GM18499 (cell line): ENCODE measurements at regions not wholly inside any gene's neighbourhood (a gene's known extent, or its start where the extent isn't known, plus 50 kb on each side); places are given as distances from the start of the nearest gene placed in this dataset.

ENCODE experiments used
- ATAC-seq: cut with Tn5 transposase; IDR thresholded peaks from one replicate; pipeline ENCODE4 v1.9.1; 2021; ENCODE audit warnings: moderate number of reproducible peaks; ENCODE audit not compliant: insufficient read depth, unreplicated experiment

GRCh38 chr5:158180407-158180806 is 321.5 kb upstream of the CLINT1 start:
- ATAC-seq, result no peak

GRCh38 chr5:158179271-158179670 is 320.3 kb upstream of the CLINT1 start:
- no peak for ATAC-seq

- no peak for ATAC-seq
These were observed 319.6 kb upstream of the CLINT1 start for GRCh38 chr5:158178535-158178934.

DNA sequence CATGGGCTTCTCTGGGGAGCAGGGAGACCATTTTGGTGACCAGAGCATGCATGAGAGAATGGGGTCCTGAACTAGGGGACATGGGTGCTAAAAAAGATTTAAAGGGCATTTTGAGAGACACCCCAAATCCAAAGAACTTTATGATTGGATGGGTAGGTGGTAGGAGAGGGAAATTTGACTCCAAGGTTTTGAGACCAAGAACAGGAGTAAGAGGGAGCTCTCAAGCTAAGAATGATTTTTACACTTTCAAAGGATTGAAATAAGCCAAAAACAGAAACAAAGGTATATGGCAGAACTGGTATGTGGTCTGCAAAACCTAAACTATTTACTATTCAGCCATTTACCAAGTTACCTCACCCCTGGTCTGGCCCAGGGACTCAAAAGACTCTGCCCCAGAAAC is 318.2 kb upstream of the CLINT1 start:
- no peak for ATAC-seq

GRCh38 chr5:158175934-158176481 is 317.1 kb upstream of the CLINT1 start:
- ATAC-seq, result no peak

- ATAC-seq, result no peak
These were observed 316.2 kb upstream of the CLINT1 start for GRCh38 chr5:158174918-158175851.

DNA sequence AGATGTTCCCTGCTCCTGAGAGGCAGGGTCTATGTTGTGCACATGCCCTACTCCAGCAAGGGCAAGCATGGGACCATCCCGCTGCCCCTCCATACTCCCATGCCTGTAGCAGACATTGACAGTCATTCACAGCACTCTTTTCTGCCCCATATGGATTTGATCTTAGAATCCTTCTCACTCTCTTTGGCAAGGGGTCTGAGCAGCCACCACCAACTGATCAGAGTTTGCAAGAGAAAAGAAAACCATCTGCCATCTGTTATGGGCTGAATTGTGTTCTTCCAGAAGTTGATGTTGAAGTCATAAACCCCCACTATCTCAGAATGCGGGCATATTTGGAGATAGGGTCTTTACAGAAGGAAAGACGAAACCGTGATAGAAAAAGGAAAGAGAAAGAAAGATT is 315.1 kb upstream of the CLINT1 start:
- ATAC-seq, result no peak

DNA sequence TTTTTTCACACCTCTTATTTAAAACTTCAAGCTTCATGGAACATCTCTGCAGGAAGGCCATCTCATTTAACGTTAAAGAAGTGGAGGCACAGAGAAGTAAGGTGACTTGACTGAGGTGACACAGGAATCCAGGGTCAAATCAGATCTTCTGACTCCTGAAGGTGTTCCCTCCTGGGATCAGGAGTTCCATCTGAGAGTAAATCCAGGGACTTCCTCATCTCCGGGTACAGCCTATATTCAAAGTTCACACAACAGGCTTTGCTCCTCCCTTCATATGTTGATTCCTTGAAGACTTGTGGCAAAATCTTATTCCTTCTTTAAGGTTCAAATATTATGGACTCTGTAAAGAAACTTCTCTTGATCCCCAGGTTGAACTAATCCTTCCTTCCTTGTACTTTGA is 313.1 kb upstream of the CLINT1 start:
- ATAC-seq, result no peak

- no peak for ATAC-seq
These were observed 311.6 kb upstream of the CLINT1 start for GRCh38 chr5:158170534-158170933.

DNA sequence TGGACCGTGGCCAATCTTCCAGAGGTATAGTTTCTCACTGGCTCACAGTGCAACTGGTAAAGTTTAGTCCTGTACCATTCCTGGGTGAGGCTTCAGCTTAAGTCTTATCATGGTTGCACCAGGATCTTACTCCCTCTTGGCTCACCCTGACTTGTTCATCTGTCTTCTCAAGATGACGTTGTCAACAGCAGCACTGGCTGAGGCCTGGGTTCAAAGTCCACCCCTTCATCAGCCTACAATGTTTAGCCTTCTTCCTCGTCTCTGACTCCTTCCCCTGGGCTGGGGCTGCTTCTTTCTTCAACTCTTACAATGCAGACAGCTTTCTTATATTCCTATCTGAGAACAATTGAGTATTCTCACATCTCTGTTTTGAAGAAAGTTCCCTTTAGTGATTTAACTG is 311.1 kb upstream of the CLINT1 start:
- no peak for ATAC-seq

- no peak for ATAC-seq
These were observed 307.5 kb upstream of the CLINT1 start for GRCh38 chr5:158166424-158166823.

GRCh38 chr5:158165647-158166046 is 306.7 kb upstream of the CLINT1 start:
- ATAC-seq, result no peak

DNA sequence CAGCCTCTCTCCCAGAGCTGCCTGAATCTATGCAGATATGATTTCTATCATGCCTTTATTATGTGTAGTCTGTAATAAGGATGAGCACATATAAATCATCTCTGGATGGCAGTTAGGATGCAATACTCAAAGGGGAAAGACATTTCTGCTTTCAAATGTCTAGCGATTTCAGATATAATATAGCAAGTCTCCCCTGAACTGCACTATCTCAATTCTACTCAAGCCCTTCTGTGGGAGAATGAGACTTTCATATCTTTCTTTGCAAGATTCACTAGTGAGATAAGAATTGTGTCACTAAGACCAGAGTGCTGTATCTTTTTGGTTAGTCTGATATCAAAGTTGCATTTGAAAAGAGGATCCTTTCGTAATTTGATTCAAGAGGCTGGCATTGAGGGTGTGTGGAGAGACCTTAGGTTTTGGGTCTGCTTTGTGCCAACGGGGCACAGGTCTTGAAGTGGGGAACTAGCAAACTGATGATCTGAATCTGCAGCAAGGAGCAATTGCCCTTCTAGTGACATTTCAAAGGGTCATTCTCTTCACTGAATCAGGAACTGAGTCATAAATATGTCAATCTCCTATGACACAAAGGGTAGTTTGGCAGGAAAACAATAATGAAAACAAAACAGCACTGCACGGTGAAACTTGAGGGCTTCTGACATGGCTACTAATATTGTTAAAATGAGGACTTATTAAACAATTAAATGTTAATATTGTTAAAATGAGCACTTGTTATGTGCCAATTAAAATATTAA is 305.5 kb upstream of the CLINT1 start:
- no peak for ATAC-seq

DNA sequence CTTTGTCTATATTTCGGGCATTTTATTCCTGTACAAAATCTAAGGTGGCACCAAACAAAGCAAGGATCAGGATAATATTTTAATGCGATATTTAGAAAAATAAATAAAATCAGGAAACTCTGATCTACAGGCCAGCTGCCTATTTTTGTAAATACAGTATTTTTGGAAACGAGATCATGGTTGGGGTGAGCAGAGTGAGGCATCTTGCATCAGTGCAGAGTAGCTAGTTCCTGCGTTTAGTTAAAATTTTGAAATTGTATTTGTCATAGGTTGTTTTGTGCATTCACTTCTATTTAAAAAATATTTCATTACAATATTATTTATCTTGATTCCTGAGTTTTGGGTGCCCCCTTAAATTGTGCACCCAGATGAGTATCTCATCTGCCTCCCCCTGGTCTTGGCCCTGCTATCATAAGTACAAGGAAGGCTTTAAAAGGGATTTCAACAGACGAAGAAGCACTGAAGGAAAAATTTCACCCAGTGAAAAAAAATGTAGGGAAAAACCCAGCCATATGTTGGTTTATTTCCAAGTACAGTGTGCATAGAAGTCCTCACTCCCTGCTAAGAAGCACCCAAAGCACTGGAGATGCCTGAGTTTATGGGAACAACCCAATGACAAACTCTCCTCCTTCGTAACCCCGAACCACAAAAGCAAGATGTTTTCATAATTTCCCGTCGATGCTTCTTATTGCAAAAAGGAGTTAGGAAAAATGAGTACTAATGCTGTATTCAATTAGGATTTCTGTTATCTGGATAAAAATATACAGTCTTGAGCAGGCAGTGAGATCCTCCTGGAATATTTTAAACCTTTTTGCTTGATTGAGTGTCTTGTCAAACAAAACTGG is 304.7 kb upstream of the CLINT1 start:
- no peak for ATAC-seq

GRCh38 chr5:158162479-158163034 is 303.6 kb upstream of the CLINT1 start:
- ATAC-seq, result no peak

- ATAC-seq, result no peak
These were observed 303.1 kb upstream of the CLINT1 start for GRCh38 chr5:158162026-158162425.

DNA sequence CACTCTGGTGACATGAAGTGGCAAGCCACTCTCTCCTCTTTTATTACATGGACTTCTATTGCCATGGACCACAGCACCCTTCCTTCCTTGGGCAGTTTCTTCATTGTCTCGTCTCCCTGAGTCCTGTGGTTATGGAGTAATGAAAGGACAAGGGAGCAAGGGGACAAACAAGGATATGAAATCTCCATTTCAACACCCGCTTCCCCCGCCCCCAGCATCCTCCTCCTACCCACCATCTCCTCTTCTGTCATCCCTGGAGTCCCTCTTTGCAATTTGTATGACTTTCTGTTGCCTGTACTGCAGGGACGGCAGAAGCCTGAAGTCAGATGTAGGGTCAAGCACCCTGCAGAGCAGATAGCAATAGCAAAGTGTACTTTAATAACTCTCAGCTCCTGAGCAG is 300.7 kb upstream of the CLINT1 start:
- ATAC-seq, result no peak

GRCh38 chr5:158155811-158156505 is 297.0 kb upstream of the CLINT1 start:
- ATAC-seq, result no peak

DNA sequence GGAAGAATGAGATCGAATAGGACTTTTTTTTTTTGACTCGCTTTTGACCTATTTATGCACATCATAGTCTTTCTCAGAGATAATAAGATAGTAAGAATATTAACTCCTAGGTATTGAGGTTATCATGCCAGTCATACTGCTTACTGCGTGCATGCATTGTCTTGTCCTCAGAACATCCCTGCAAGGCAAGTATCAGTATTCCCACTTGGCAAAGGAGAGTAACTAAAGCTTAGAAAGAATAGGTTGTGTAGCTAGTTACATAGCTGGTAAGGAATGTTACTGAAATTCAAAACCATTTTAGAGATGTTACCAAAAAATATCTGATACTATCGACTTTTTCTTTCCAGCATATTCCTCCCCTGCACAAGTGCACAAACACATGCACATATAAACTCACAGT is 296.1 kb upstream of the CLINT1 start:
- no peak for ATAC-seq
